MM.1S (cell line): ENCODE measurements at regions not wholly inside any gene's neighbourhood (a gene's known extent, or its start where the extent isn't known, plus 50 kb on each side); places are given as distances from the start of the nearest gene placed in this dataset.

Source experiments
- DNase-seq: peaks from one replicate; pipeline ENCODE4 v3.0.0-alpha.2; 2015
- H2AFZ ChIP-seq: fragments of 300-600 bp; sonication (generic); 2 replicates; pipeline ENCODE4 v1.6.0; 2016; ENCODE audit warnings: antibody characterized with exemption, low read length
- H3F3A ChIP-seq: fragments of 300-600 bp; sonication (generic); 2 replicates; pipeline ENCODE4 v1.6.1; 2016; ENCODE audit warnings: mild to moderate bottlenecking, antibody characterized with exemption, low read length, moderate library complexity, mixed read lengths; ENCODE audit not compliant: insufficient read depth
- H3K27ac ChIP-seq: fragments of 300-600 bp; sonication (generic); 2 replicates; pipeline ENCODE4 v1.5.1; 2016; ENCODE audit warnings: mild to moderate bottlenecking, low read length
- H3K27me3 ChIP-seq: fragments of 300-600 bp; sonication (generic); replicated peaks from 2 replicates; pipeline ENCODE4 v1.6.0; 2016; ENCODE audit warnings: low read length; ENCODE audit not compliant: insufficient read depth
- H3K36me3 ChIP-seq: fragments of 300-600 bp; sonication (generic); replicated peaks from 2 replicates; pipeline ENCODE4 v1.6.1; 2016; ENCODE audit warnings: mild to moderate bottlenecking, low read length, mixed read lengths; ENCODE audit not compliant: insufficient read depth
- H3K4me1 ChIP-seq: fragments of 300-600 bp; sonication (generic); 2 replicates; pipeline ENCODE4 v1.6.1; 2016; ENCODE audit warnings: low read length, mixed read lengths
- H3K4me2 ChIP-seq: fragments of 300-600 bp; sonication (generic); 2 replicates; pipeline ENCODE4 v1.6.0; 2016; ENCODE audit warnings: low read depth, low read length
- H3K4me3 ChIP-seq: fragments of 300-600 bp; sonication (generic); 2 replicates; pipeline ENCODE4 v1.5.1; 2016; ENCODE audit warnings: low read length, mixed read lengths
- H3K79me2 ChIP-seq: fragments of 300-600 bp; sonication (generic); 2 replicates; pipeline ENCODE4 v1.6.1; 2016; ENCODE audit warnings: mixed run types, low read length, mixed read lengths
- H3K9ac ChIP-seq: fragments of 300-600 bp; sonication (generic); 2 replicates; pipeline ENCODE4 v1.6.1; 2016; ENCODE audit warnings: low read length, mixed read lengths
- H3K9me2 ChIP-seq: fragments of 300-600 bp; sonication (generic); replicated peaks from 2 replicates; pipeline ENCODE4 v1.6.1; 2016; ENCODE audit warnings: mild to moderate bottlenecking, low read length, mixed read lengths; ENCODE audit not compliant: insufficient read depth
- H3K9me3 ChIP-seq: fragments of 300-600 bp; sonication (generic); replicated peaks from 2 replicates; pipeline ENCODE4 v1.6.1; 2016; ENCODE audit warnings: mild to moderate bottlenecking, low read length, mixed read lengths; ENCODE audit not compliant: insufficient read depth
- H4K20me1 ChIP-seq: fragments of 300-600 bp; sonication (generic); 2 replicates; pipeline ENCODE4 v1.6.1; 2016; ENCODE audit warnings: mild to moderate bottlenecking, low read length, moderate library complexity, mixed read lengths; ENCODE audit not compliant: insufficient read depth
- CTCF ChIP-seq: fragments of 300-600 bp; sonication (generic); IDR thresholded peaks from 2 replicates; pipeline ENCODE4 v1.5.1; 2016; ENCODE audit warnings: antibody characterized with exemption, low read length, mixed read lengths
- EZH2 ChIP-seq: fragments of 300-600 bp; sonication (generic); optimal IDR thresholded peaks from 2 replicates; pipeline ENCODE3; 2017; ENCODE audit warnings: low read depth, mild to moderate bottlenecking, antibody characterized with exemption, low read length, mixed read lengths
- EZH2phosphoT487 ChIP-seq: fragments of 300-600 bp; sonication (generic); IDR thresholded peaks from 2 replicates; pipeline ENCODE4 v1.6.1; 2018; ENCODE audit warnings: antibody characterized with exemption, low read length

- TF ChIP-seq EZH2 (no peak), CTCF (no peak), EZH2phosphoT487 (no peak)
- Histone ChIP-seq H3K4me2 (no peak overlapping the region), H3K4me1 (0 out of 2 replicates have a peak, but pooled peaks cover 5% of the 10 kb centered on the region), H2AFZ (no peak overlapping the region), H3K36me3 (no peaks in the 10 kb centered on the region), H3K9me3 (no peaks in the 10 kb centered on the region), H3F3A (no peaks in the 10 kb centered on the region), H4K20me1 (no peaks in the 10 kb centered on the region), H3K9ac (no peak overlapping the region), H3K79me2 (no peaks in the 10 kb centered on the region), H3K9me2 (no peaks in the 10 kb centered on the region), H3K27ac (no peak overlapping the region), H3K4me3 (no peak overlapping the region), H3K27me3 (no peaks in the 10 kb centered on the region)
- no peak for DNase-seq
Measured at GRCh38 chr16:80366023-80366422, 174.8 kb upstream of the DYNLRB2 start.

- no peaks in the 10 kb centered on the region for H3K9me2 ChIP-seq
- no peak overlapping the region for H3K4me3 ChIP-seq
- H3K9me3 ChIP-seq: no peaks in the 10 kb centered on the region
- no peaks in the 10 kb centered on the region for H3K4me1 ChIP-seq
- no peak overlapping the region for H3K27ac ChIP-seq
- no peak for DNase-seq
- no peaks in the 10 kb centered on the region for H3K79me2 ChIP-seq
- TF ChIP-seq EZH2: no peak
- no peak for TF ChIP-seq EZH2phosphoT487
- TF ChIP-seq CTCF: no peak
- H3K36me3 ChIP-seq: no peaks in the 10 kb centered on the region
- H2AFZ ChIP-seq: no peak overlapping the region
- H3K27me3 ChIP-seq: no peaks in the 10 kb centered on the region
- H3K4me2 ChIP-seq: no peak overlapping the region
- H3K9ac ChIP-seq: no peak overlapping the region
- H4K20me1 ChIP-seq: no peaks in the 10 kb centered on the region
- H3F3A ChIP-seq: no peaks in the 10 kb centered on the region
Measured at GRCh38 chr16:80362816-80363215, 178.0 kb upstream of the DYNLRB2 start.

- no peak overlapping the region for H3K4me2 ChIP-seq
- no peak overlapping the region for H3K9ac ChIP-seq
- H3K36me3 ChIP-seq: no peaks in the 10 kb centered on the region
- H3K4me3 ChIP-seq: no peak overlapping the region
- H3K27ac ChIP-seq: no peak overlapping the region
- no peaks in the 10 kb centered on the region for H3K79me2 ChIP-seq
- H3K4me1 ChIP-seq: no peaks in the 10 kb centered on the region
- H3K9me3 ChIP-seq: no peaks in the 10 kb centered on the region
- no peak overlapping the region for H2AFZ ChIP-seq
- no peaks in the 10 kb centered on the region for H3K27me3 ChIP-seq
- TF ChIP-seq EZH2 (no peak), EZH2phosphoT487 (no peak), CTCF (no peak)
- H3K9me2 ChIP-seq: no peaks in the 10 kb centered on the region
- DNase-seq: no peak
- H3F3A ChIP-seq: no peaks in the 10 kb centered on the region
- no peaks in the 10 kb centered on the region for H4K20me1 ChIP-seq
Measured at GRCh38 chr16:80356365-80356764, 184.4 kb upstream of the DYNLRB2 start.
